NT2/D1 (cell line): ENCODE measurements at regions not wholly inside any gene's neighbourhood (a gene's known extent, or its start where the extent isn't known, plus 50 kb on each side); places are given as distances from the start of the nearest gene placed in this dataset.
"Not testable (repeated sequence)": the region's sequence is repeated elsewhere in the genome, so short reads cannot be mapped to it uniquely, and the experiment has no call there.

ENCODE experiments used
- DNase-seq: peaks from one replicate; pipeline ENCODE4 v3.0.0-alpha.2; 2011; ENCODE audit warnings: low read depth, low spot score
- H3K27me3 ChIP-seq: 2 replicates; pipeline ENCODE4 v1.6.0; 2011; ENCODE audit warnings: mild to moderate bottlenecking; ENCODE audit not compliant: insufficient read length, insufficient read depth
- H3K36me3 ChIP-seq: 2 replicates; pipeline ENCODE4 v1.6.1; 2011; ENCODE audit warnings: mild to moderate bottlenecking, low read length, mixed read lengths; ENCODE audit not compliant: insufficient read depth, insufficient read length
- H3K4me1 ChIP-seq: 2 replicates; pipeline ENCODE4 v1.5.1; 2011; ENCODE audit not compliant: insufficient read depth, insufficient read length
- H3K4me3 ChIP-seq: 2 replicates; pipeline ENCODE4 v1.5.1; 2011; ENCODE audit warnings: low read depth; ENCODE audit not compliant: insufficient read length
- H3K9ac ChIP-seq: 2 replicates; pipeline ENCODE4 v1.6.0; 2011; ENCODE audit warnings: low read depth; ENCODE audit not compliant: insufficient read length
- H3K9me3 ChIP-seq: 2 replicates; pipeline ENCODE4 v1.5.1; 2011; ENCODE audit warnings: mild to moderate bottlenecking, low read length; ENCODE audit not compliant: insufficient read depth
- SUZ12 ChIP-seq: IDR thresholded peaks from 2 replicates; pipeline ENCODE4 v1.6.1; 2011; ENCODE audit not compliant: insufficient read length, insufficient read depth; ENCODE audit errors: extremely low read depth
- YY1 ChIP-seq: IDR thresholded peaks from 2 replicates; pipeline ENCODE4 v1.6.1; 2011; ENCODE audit not compliant: insufficient read length, insufficient read depth
- ZNF274 ChIP-seq: IDR thresholded peaks from 2 replicates; pipeline ENCODE4 v1.6.1; 2011; ENCODE audit warnings: mild to moderate bottlenecking, low read depth, low read length

- no peak overlapping the region for H3K9ac ChIP-seq
- H3K36me3 ChIP-seq: no peaks in the 10 kb centered on the region
- no peaks in the 10 kb centered on the region for H3K4me1 ChIP-seq
- no peak for TF ChIP-seq SUZ12
- no peak for TF ChIP-seq ZNF274
- no peak for TF ChIP-seq YY1
- H3K9me3 ChIP-seq: no peaks in the 10 kb centered on the region
- no peaks in the 10 kb centered on the region for H3K27me3 ChIP-seq
- no peak for DNase-seq
- H3K4me3 ChIP-seq: no peak overlapping the region
These were observed 69.9 kb downstream of the ARL6IP4 start for GRCh38 chr12:123050331-123050831.

- Histone ChIP-seq H3K9me3 (no peaks in the 10 kb centered on the region), H3K4me1 (no peaks in the 10 kb centered on the region), H3K9ac (no peak overlapping the region), H3K4me3 (no peak overlapping the region), H3K27me3 (no peaks in the 10 kb centered on the region), H3K36me3 (no peaks in the 10 kb centered on the region)
- DNase-seq: no peak
- TF ChIP-seq SUZ12: no peak
- TF ChIP-seq YY1: no peak
- no peak for TF ChIP-seq ZNF274
These were observed 69.1 kb downstream of the ARL6IP4 start for GRCh38 chr12:123049398-123050240.

- not testable (repeated sequence) for H3K4me1 ChIP-seq, DNase-seq, H3K9me3 ChIP-seq, H3K4me3 ChIP-seq, H3K27me3 ChIP-seq, H3K36me3 ChIP-seq, H3K9ac ChIP-seq
These were observed 67.4 kb downstream of the ARL6IP4 start for GRCh38 chr12:123047892-123048291.

- Histone ChIP-seq H3K27me3 (no peaks in the 10 kb centered on the region), H3K36me3 (no peaks in the 10 kb centered on the region), H3K9ac (no peak overlapping the region), H3K4me1 (peaks cover 6% of the 10 kb centered on the region), H3K9me3 (no peaks in the 10 kb centered on the region), H3K4me3 (no peak overlapping the region)
- DNase-seq: no peak
- TF ChIP-seq SUZ12: no peak
- TF ChIP-seq ZNF274: no peak
- TF ChIP-seq YY1: no peak
These were observed 66.8 kb downstream of the ARL6IP4 start for GRCh38 chr12:123047289-123047688.

- no peaks in the 10 kb centered on the region for H3K9me3 ChIP-seq
- no peaks in the 10 kb centered on the region for H3K27me3 ChIP-seq
- no peaks in the 10 kb centered on the region for H3K36me3 ChIP-seq
- no peak for DNase-seq
- H3K9ac ChIP-seq: no peak overlapping the region
- TF ChIP-seq YY1: no peak
- no peak for TF ChIP-seq ZNF274
- TF ChIP-seq SUZ12: no peak
- H3K4me1 ChIP-seq: peaks cover 6% of the 10 kb centered on the region
- no peak overlapping the region for H3K4me3 ChIP-seq
These were observed 66.0 kb downstream of the ARL6IP4 start for GRCh38 chr12:123046431-123046830.

- Histone ChIP-seq H3K36me3 (no peaks in the 10 kb centered on the region), H3K4me3 (no peak overlapping the region), H3K9ac (no peak overlapping the region), H3K4me1 (peaks cover 8% of the 10 kb centered on the region), H3K9me3 (no peaks in the 10 kb centered on the region), H3K27me3 (no peaks in the 10 kb centered on the region)
- DNase-seq: no peak
- no peak for TF ChIP-seq YY1
- no peak for TF ChIP-seq SUZ12
- no peak for TF ChIP-seq ZNF274
These were observed 65.2 kb downstream of the ARL6IP4 start for GRCh38 chr12:123045678-123046077.

GRCh38 chr12:123044351-123044750, 63.9 kb downstream of the ARL6IP4 start:
- peaks cover 8% of the 10 kb centered on the region for H3K4me1 ChIP-seq
- DNase-seq: no peak
- H3K36me3 ChIP-seq: no peaks in the 10 kb centered on the region
- H3K9ac ChIP-seq: no peak overlapping the region
- no peaks in the 10 kb centered on the region for H3K27me3 ChIP-seq
- H3K4me3 ChIP-seq: no peak overlapping the region
- no peaks in the 10 kb centered on the region for H3K9me3 ChIP-seq
- TF ChIP-seq ZNF274 (no peak), SUZ12 (no peak), YY1 (no peak)
